NCI-H1092 (cell line): ENCODE measurements at regions not wholly inside any gene's neighbourhood (a gene's known extent, or its start where the extent isn't known, plus 50 kb on each side); places are given as distances from the start of the nearest gene placed in this dataset.
"Not testable (repeated sequence)": the region's sequence is repeated elsewhere in the genome, so short reads cannot be mapped to it uniquely, and the experiment has no call there.

Experiments used
- DNase-seq: peaks from one replicate; lab custom pipeline; 2025; lab: John Stamatoyannopoulos, UW

DNA sequence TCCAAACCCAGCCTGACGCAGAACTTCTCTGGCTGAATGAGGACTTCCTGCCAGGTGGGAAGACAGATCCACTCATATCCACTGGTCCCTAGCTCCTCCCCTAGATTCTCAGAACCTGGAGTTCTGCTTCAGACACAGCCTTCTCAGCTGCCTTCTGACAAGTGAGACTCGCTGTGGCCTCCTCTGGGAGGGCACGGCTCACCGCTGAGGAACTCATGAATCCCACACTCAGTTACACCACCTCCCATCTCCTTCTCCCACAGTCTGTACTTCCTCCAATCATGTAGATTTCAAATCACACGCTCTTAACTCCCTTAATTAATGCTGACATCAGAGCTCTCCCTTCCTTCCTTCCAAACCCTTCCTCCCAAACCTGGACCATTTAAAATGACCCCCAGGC lies 86.4 kb upstream of the TMEM45B start:
- no peak for DNase-seq

- no peak for DNase-seq
These were observed 85.8 kb upstream of the TMEM45B start for GRCh38 chr11:129729823-129730222.

- DNase-seq = no peak
These were observed 84.3 kb upstream of the TMEM45B start for GRCh38 chr11:129731316-129731715.

GRCh38 chr11:129732941-129733340 lies 82.7 kb upstream of the TMEM45B start:
- DNase-seq = no peak

GRCh38 chr11:129733384-129733783 lies 82.3 kb upstream of the TMEM45B start:
- no peak for DNase-seq

DNA sequence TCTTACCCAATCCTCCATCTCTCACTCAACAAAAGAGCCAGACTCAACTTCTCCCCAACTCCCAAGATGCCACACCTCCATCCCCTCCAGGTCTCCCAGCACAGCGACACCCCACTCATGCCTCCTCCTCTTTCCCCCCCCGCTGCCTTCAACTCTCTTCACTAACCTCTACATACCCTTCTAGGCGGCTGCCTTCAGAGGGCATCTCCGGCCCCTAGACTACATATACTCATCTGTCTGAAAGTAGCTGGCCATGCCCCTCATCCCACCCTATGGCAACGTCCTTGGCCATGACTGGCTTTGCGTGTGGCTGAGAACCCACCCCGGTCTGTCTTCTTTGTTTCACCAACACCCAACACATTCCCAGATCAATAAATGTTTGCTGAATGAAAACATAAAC lies 81.7 kb upstream of the TMEM45B start:
- DNase-seq = no peak

GRCh38 chr11:129734654-129735053 lies 81.0 kb upstream of the TMEM45B start:
- no peak for DNase-seq

- no peak for DNase-seq
These were observed 77.8 kb upstream of the TMEM45B start for GRCh38 chr11:129737831-129738230.

- no peak for DNase-seq
These were observed 77.4 kb upstream of the TMEM45B start for GRCh38 chr11:129738242-129738641.

DNA sequence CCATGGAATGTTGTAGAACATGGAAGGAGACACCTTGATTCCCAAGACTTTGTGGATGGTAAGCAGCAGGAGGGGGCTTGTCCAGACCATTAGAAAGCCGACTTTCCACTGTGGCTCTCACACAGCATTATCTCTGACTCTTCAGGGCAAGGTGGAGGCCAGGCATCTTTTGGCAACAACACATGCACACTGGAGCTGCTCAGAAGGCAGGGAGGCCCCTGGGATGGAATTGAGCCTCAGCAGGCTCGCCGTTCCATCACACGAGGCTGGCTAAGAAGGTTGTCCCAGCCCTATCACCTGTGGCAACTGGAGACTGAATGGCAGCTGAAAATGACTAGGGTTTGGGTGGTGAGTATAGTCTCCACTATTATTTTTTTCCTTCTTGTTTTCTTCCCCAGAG lies 76.3 kb upstream of the TMEM45B start:
- DNase-seq = no peak

- no peak for DNase-seq
These were observed 75.4 kb upstream of the TMEM45B start for GRCh38 chr11:129740125-129740719.

DNA sequence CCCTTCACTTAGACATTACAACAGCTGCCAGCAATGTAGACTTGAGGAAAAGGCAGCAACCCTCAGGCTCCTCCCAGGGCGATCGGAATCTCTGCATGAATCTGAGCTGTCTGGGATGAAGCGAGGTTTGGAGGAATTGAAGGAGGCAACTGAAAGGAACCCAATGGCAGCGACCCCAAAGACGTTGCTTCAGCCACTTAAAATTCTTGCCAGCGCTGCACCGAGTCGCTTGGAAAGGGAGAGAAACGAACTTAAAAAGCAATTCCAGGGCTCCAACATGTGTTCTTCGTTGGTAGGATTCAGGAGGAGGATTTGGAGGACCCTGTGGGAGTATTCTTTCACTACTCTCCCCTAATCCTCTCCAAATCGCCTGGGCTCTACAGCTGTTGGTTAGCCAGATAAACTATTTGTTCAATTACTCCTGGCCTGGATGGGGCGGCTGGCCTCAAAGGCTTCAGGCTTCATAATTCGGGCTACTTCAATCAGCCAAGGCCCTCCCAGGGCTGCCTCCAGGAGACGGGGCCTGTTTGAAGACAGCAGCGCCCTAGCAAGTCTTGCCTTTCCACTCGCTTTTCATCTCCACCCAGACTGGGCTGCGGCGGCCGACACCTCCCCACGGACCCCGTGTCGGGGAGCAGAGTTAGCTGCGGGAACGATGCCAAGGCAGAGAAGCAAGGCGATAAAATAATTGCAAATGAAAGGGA lies 72.4 kb upstream of the TMEM45B start:
- no peak for DNase-seq

- no peak for DNase-seq
These were observed 68.6 kb upstream of the TMEM45B start for GRCh38 chr11:129747071-129747470.

DNA sequence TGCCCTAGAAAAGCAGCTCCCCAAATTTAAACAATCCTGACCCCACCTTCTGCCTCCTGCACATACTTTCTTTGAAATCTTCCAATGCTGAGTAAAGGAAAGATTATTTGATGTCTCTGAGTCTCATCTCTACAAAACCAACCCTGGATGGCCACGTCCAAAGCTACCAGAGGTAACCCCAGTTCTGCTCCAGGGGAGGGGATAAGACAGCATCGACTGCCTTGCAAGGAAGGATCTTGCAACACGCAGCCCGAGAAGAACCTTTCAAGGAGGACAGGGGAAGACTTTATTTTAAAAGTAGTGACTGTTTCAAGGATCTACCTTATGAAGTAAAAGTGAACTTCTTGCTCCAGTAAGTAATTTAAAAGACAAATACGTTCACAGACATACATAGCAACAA lies 66.5 kb upstream of the TMEM45B start:
- DNase-seq = no peak

- DNase-seq = peak; percentile 47
These were observed 65.0 kb upstream of the TMEM45B start for GRCh38 chr11:129750343-129751292.

- no peak for DNase-seq
These were observed 64.1 kb upstream of the TMEM45B start for GRCh38 chr11:129751511-129751910.

GRCh38 chr11:129763569-129763968 lies 52.1 kb upstream of the TMEM45B start:
- DNase-seq = not testable (repeated sequence)

- not testable (repeated sequence) for DNase-seq
These were observed 51.4 kb upstream of the TMEM45B start for GRCh38 chr11:129764204-129764603.
